Lower lobe of right lung (tissue), 2 donors: ENCODE measurements at regions not wholly inside any gene's neighbourhood (a gene's known extent, or its start where the extent isn't known, plus 50 kb on each side); places are given as distances from the start of the nearest gene placed in this dataset.
"Not testable (repeated sequence)": the region's sequence is repeated elsewhere in the genome, so short reads cannot be mapped to it uniquely, and the experiment has no call there.

Experiments used
- ATAC-seq, 2 donors: fragments of 200-7000 bp; cut with Tn5 transposase; one replicate each; pipeline ENCODE4 v1.9.1; 2020 to 2022; ENCODE audit warnings: mild to moderate bottlenecking in 2 of 2, moderate library complexity in 2 of 2
- DNase-seq: peaks from one replicate; pipeline ENCODE4 v3.0.0-alpha.2; 2020
- H3K27ac ChIP-seq: fragments of 200-600 bp; one replicate; pipeline ENCODE4 v1.8.0; 2022
- H3K27me3 ChIP-seq: fragments of 200-600 bp; one replicate; pipeline ENCODE4 v1.8.0; 2022; ENCODE audit warnings: low read depth
- H3K36me3 ChIP-seq: fragments of 200-600 bp; one replicate; pipeline ENCODE4 v1.8.0; 2022; ENCODE audit warnings: mild to moderate bottlenecking
- H3K4me1 ChIP-seq: fragments of 200-600 bp; one replicate; pipeline ENCODE4 v1.8.0; 2022
- H3K4me3 ChIP-seq: fragments of 200-600 bp; one replicate; pipeline ENCODE4 v1.8.0; 2022; ENCODE audit warnings: mild to moderate bottlenecking
- H3K9me3 ChIP-seq: fragments of 200-600 bp; one replicate; pipeline ENCODE4 v1.8.0; 2022
- CTCF ChIP-seq: fragments of 200-600 bp; IDR thresholded peaks from one replicate; pipeline ENCODE4 v1.8.0; 2022; ENCODE audit warnings: antibody characterized with exemption, mild to moderate bottlenecking
- intact Hi-C: fragments of 100-400 bp; cut with DNase I; formaldehyde crosslinking; loops from one replicate; pipeline ENCODE4 v1.11.0; 2022
- donor health status: DM: no; HTN: yes; CAD: no; lungs with severe emphysema.

- DNase-seq (no peak), ATAC-seq (no peak)
- no peaks in the 10 kb centered on the region for H3K27me3 ChIP-seq
- no peaks in the 10 kb centered on the region for H3K4me1 ChIP-seq
- no peaks in the 10 kb centered on the region for H3K9me3 ChIP-seq
- intact Hi-C loops: no loop called here
- H3K4me3 ChIP-seq: no peak overlapping the region
- no peak overlapping the region for H3K27ac ChIP-seq
- no peak for TF ChIP-seq CTCF
- no peaks in the 10 kb centered on the region for H3K36me3 ChIP-seq
Measured at GRCh38 chr5:19233573-19233972, 754.4 kb downstream of the CDH18 start.

GRCh38 chr5:19235101-19235584 lies 752.9 kb downstream of the CDH18 start:
- no peak for TF ChIP-seq CTCF
- Histone ChIP-seq H3K4me3 (no peak overlapping the region), H3K27ac (no peak overlapping the region), H3K4me1 (no peaks in the 10 kb centered on the region), H3K27me3 (no peaks in the 10 kb centered on the region), H3K36me3 (no peaks in the 10 kb centered on the region), H3K9me3 (no peaks in the 10 kb centered on the region)
- intact Hi-C loops: no loop called here
- no peak for ATAC-seq
- DNase-seq: no peak

GRCh38 chr5:19240170-19240569 lies 747.8 kb downstream of the CDH18 start:
- DNase-seq (no peak), ATAC-seq (no peak)
- no peak for TF ChIP-seq CTCF
- H3K4me3 ChIP-seq: no peak overlapping the region
- H3K9me3 ChIP-seq: no peaks in the 10 kb centered on the region
- intact Hi-C loops: no loop called here
- no peaks in the 10 kb centered on the region for H3K4me1 ChIP-seq
- H3K27ac ChIP-seq: no peak overlapping the region
- H3K36me3 ChIP-seq: no peaks in the 10 kb centered on the region
- H3K27me3 ChIP-seq: no peaks in the 10 kb centered on the region

GRCh38 chr5:19241690-19242089 lies 746.3 kb downstream of the CDH18 start:
- DNase-seq (no peak), ATAC-seq (no peak)
- H3K27ac ChIP-seq: no peak overlapping the region
- H3K36me3 ChIP-seq: no peaks in the 10 kb centered on the region
- peaks cover 8% of the 10 kb centered on the region for H3K9me3 ChIP-seq
- no peaks in the 10 kb centered on the region for H3K4me1 ChIP-seq
- intact Hi-C loops: no loop called here
- H3K27me3 ChIP-seq: no peaks in the 10 kb centered on the region
- no peak overlapping the region for H3K4me3 ChIP-seq
- TF ChIP-seq CTCF: no peak

GRCh38 chr5:19246191-19246590 lies 741.8 kb downstream of the CDH18 start:
- H3K4me3 ChIP-seq, H3K9me3 ChIP-seq, DNase-seq, H3K36me3 ChIP-seq, H3K27ac ChIP-seq, ATAC-seq, intact Hi-C loops, H3K27me3 ChIP-seq, H3K4me1 ChIP-seq: not testable (repeated sequence)

- ATAC-seq (no peak), DNase-seq (no peak)
- Histone ChIP-seq H3K9me3 (peaks cover 8% of the 10 kb centered on the region), H3K27me3 (no peaks in the 10 kb centered on the region), H3K27ac (no peak overlapping the region), H3K4me3 (no peak overlapping the region), H3K36me3 (no peaks in the 10 kb centered on the region), H3K4me1 (no peaks in the 10 kb centered on the region)
- TF ChIP-seq CTCF: no peak
- intact Hi-C loops: no loop called here
Measured at GRCh38 chr5:19247302-19247701, 740.7 kb downstream of the CDH18 start.
